ENCODE measurements at regions not wholly inside any gene's neighbourhood (a gene's known extent, or its start where the extent isn't known, plus 50 kb on each side); places are given as distances from the start of the nearest gene placed in this dataset.

GRCh38 chr5:5055712-5056111 lies 84.4 kb upstream of the ADAMTS16 start:
- TF ChIP-seq CTCF (IDR thresholded peaks at IDR 0.05; ENCODE audit: insufficient read depth, low read length) (no peak), REST (IDR thresholded peaks at IDR 0.05; ENCODE audit: insufficient replicate concordance, low read depth) (no peak), POLR2AphosphoS5 (IDR thresholded peaks at IDR 0.05; ENCODE audit: low read depth) (no peak)
